Neuronal stem cell (in vitro differentiated cells): ENCODE measurements at regions not wholly inside any gene's neighbourhood (a gene's known extent, or its start where the extent isn't known, plus 50 kb on each side); places are given as distances from the start of the nearest gene placed in this dataset.

Experiments used
- DNase-seq: peaks from one replicate; pipeline ENCODE4 v3.0.0-alpha.2; 2013; ENCODE audit warnings: low spot score
- H2AFZ ChIP-seq: one replicate; pipeline ENCODE4 v1.6.1; 2013; ENCODE audit warnings: mild to moderate bottlenecking, low read length, inconsistent platforms
- H2AK5ac ChIP-seq: 2 replicates; pipeline ENCODE4 v1.6.1; 2013; ENCODE audit warnings: low read depth, mild to moderate bottlenecking, inconsistent platforms, low read length, moderate library complexity, mixed read lengths
- H2BK120ac ChIP-seq: 2 replicates; pipeline ENCODE4 v1.6.1; 2013; ENCODE audit warnings: low read depth, mild to moderate bottlenecking, inconsistent platforms, low read length, moderate library complexity, mixed read lengths
- H2BK12ac ChIP-seq: one replicate; pipeline ENCODE4 v1.6.1; 2013; ENCODE audit warnings: low read length, inconsistent platforms
- H2BK15ac ChIP-seq: 2 replicates; pipeline ENCODE4 v1.6.1; 2013; ENCODE audit warnings: mild to moderate bottlenecking, low read length, inconsistent platforms, mixed read lengths
- H2BK5ac ChIP-seq: one replicate; pipeline ENCODE4 v1.6.1; 2013; ENCODE audit warnings: inconsistent platforms, mild to moderate bottlenecking, low read length, moderate library complexity
- H3K14ac ChIP-seq: one replicate; pipeline ENCODE4 v1.6.1; 2013; ENCODE audit warnings: low read length, inconsistent platforms
- H3K18ac ChIP-seq: 2 replicates; pipeline ENCODE4 v1.6.1; 2013; ENCODE audit warnings: low read length, inconsistent platforms
- H3K23ac ChIP-seq: 2 replicates; pipeline ENCODE4 v1.6.1; 2013; ENCODE audit warnings: low read depth, mild to moderate bottlenecking, mixed read lengths, low read length, inconsistent platforms; ENCODE audit not compliant: poor library complexity
- H3K27ac ChIP-seq: replicated peaks from 3 replicates; pipeline ENCODE4 v1.5.1; 2013; ENCODE audit warnings: low read length, inconsistent platforms
- H3K27me3 ChIP-seq, 3 experiments: 2 replicates each; pipeline ENCODE4 v1.6.1; 2013; ENCODE audit warnings: low read length in 3 of 3, mild to moderate bottlenecking in 2 of 3, inconsistent platforms in 1 of 3, low read depth in 1 of 3, mixed read lengths in 1 of 3, moderate library complexity in 1 of 3; ENCODE audit not compliant: control insufficient read depth in 3 of 3, insufficient read depth in 3 of 3
- H3K36me3 ChIP-seq, 2 donors: replicated peaks in 1 of 2; 2 replicates each; pipeline ENCODE4 v1.6.1; 2013; ENCODE audit warnings: low read length in 2 of 2; ENCODE audit not compliant: control insufficient read depth in 2 of 2, insufficient read depth in 2 of 2
- H3K4ac ChIP-seq: 2 replicates; pipeline ENCODE4 v1.6.1; 2013; ENCODE audit warnings: inconsistent platforms, mild to moderate bottlenecking, low read length, moderate library complexity
- H3K4me1 ChIP-seq, 2 donors: 1 replicate in 1 of 2; 2 replicates in 1 of 2; pipeline ENCODE4 v1.6.1; 2013; ENCODE audit warnings: low read length in 2 of 2, low read depth in 1 of 2; ENCODE audit not compliant: control insufficient read depth in 2 of 2, insufficient read depth in 1 of 2
- H3K4me2 ChIP-seq: one replicate; pipeline ENCODE4 v1.6.1; 2013; ENCODE audit warnings: mild to moderate bottlenecking, low read length, inconsistent platforms; ENCODE audit not compliant: insufficient read depth, poor library complexity, severe bottlenecking
- H3K4me3 ChIP-seq, 2 donors: 2 replicates each; pipeline ENCODE4 v1.5.1; 2013; ENCODE audit warnings: low read length in 2 of 2, mild to moderate bottlenecking in 2 of 2, inconsistent platforms in 1 of 2, moderate library complexity in 1 of 2
- H3K79me1 ChIP-seq: one replicate; pipeline ENCODE4 v1.6.1; 2013; ENCODE audit warnings: low read depth, mild to moderate bottlenecking, inconsistent platforms, low read length, moderate library complexity
- H3K9ac ChIP-seq: one replicate; pipeline ENCODE4 v1.6.1; 2013; ENCODE audit warnings: mild to moderate bottlenecking, low read depth, low read length, inconsistent platforms; ENCODE audit not compliant: poor library complexity
- H3K9me3 ChIP-seq, 2 donors: replicated peaks in 1 of 2; 2 replicates each; pipeline versions ENCODE3 to v1.6.1; 2013; ENCODE audit warnings: low read length in 2 of 2, mild to moderate bottlenecking in 2 of 2, inconsistent platforms in 1 of 2, low read depth in 1 of 2, mixed read lengths in 1 of 2, moderate library complexity in 1 of 2; ENCODE audit not compliant: control insufficient read depth in 2 of 2, insufficient read depth in 1 of 2
- H4K8ac ChIP-seq: one replicate; pipeline ENCODE4 v1.6.1; 2013; ENCODE audit warnings: low read depth, mild to moderate bottlenecking, inconsistent platforms, low read length, moderate library complexity
- H4K91ac ChIP-seq: one replicate; pipeline ENCODE4 v1.6.1; 2013; ENCODE audit warnings: low read length, low read depth, mild to moderate bottlenecking, inconsistent platforms; ENCODE audit not compliant: poor library complexity
- WGBS, 2 donors: extraction: QIAGEN DNeasy Blood & Tissue Kit; methylation state at CpG; one replicate each; pipeline ENCODE4 v1.1.7; 2013; ENCODE audit warnings: missing lambda C conversion rate in 2 of 2, mixed read lengths in 1 of 2; ENCODE audit not compliant: insufficient read length in 2 of 2, insufficient replicate concordance in 1 of 2; ENCODE audit errors: extremely low coverage in 2 of 2; 5-methylcytosine and 5-hydroxymethylcytosine counted together

- Histone ChIP-seq H2BK15ac (no peak overlapping the region), H3K27me3 (peaks cover 0 to 7% (median 0%) of the 10 kb centered on the region in 3 experiments), H4K91ac (no peak overlapping the region), H4K8ac (no peak overlapping the region), H2AFZ (no peak overlapping the region), H3K4me3 (no peak overlapping the region), H3K79me1 (no peaks in the 10 kb centered on the region), H3K23ac (no peak overlapping the region), H2BK12ac (no peak overlapping the region), H3K9me3 (peaks cover 0 to 2% of the 10 kb centered on the region in 2 donors), H3K4me2 (no peak overlapping the region), H3K27ac (no peak overlapping the region), H2AK5ac (no peak overlapping the region), H3K4ac (no peak overlapping the region), H3K9ac (no peak overlapping the region), H3K36me3 (no peaks in the 10 kb centered on the region), H2BK120ac (no peak overlapping the region), H2BK5ac (no peak overlapping the region), H3K18ac (no peak overlapping the region), H3K14ac (no peak overlapping the region), H3K4me1 (no peaks in the 10 kb centered on the region)
- no CpG with 5 or more reads among the region's 3 CpGs for WGBS, 2 donors
- no peak for DNase-seq
Measured at GRCh38 chrX:39556056-39556455, 541.7 kb downstream of the BCOR start.

GRCh38 chrX:39559229-39559628 is 538.5 kb downstream of the BCOR start:
- Histone ChIP-seq H2BK5ac (no peak overlapping the region), H3K9ac (no peak overlapping the region), H3K4me3 (no peak overlapping the region), H2AK5ac (no peak overlapping the region), H2BK120ac (no peak overlapping the region), H3K14ac (no peak overlapping the region), H2BK15ac (no peak overlapping the region), H3K79me1 (no peaks in the 10 kb centered on the region), H4K91ac (no peak overlapping the region), H2BK12ac (no peak overlapping the region), H3K18ac (no peak overlapping the region), H4K8ac (no peak overlapping the region), H3K4me1 (no peaks in the 10 kb centered on the region), H3K4me2 (no peak overlapping the region), H3K27me3 (peaks cover 0 to 9% (median 0%) of the 10 kb centered on the region in 3 experiments), H3K9me3 (peaks cover 0 to 2% of the 10 kb centered on the region in 2 donors), H3K23ac (no peak overlapping the region), H2AFZ (no peak overlapping the region), H3K36me3 (no peaks in the 10 kb centered on the region), H3K4ac (no peak overlapping the region), H3K27ac (no peak overlapping the region)
- no CpG with 5 or more reads among the region's 4 CpGs for WGBS, 2 donors
- no peak for DNase-seq

GRCh38 chrX:39560271-39560670 is 537.5 kb downstream of the BCOR start:
- H3K9ac ChIP-seq, result no peak overlapping the region
- no peaks in the 10 kb centered on the region for H3K79me1 ChIP-seq
- H3K18ac ChIP-seq, result no peak overlapping the region
- H3K14ac ChIP-seq, result no peak overlapping the region
- H3K4me1 ChIP-seq, result no peaks in the 10 kb centered on the region
- no peaks in the 10 kb centered on the region for H3K36me3 ChIP-seq
- no peak overlapping the region for H2BK120ac ChIP-seq
- no peak overlapping the region for H2AFZ ChIP-seq
- H3K4me2 ChIP-seq, result no peak overlapping the region
- no peaks in the 10 kb centered on the region for H3K9me3 ChIP-seq
- H3K4ac ChIP-seq, result no peak overlapping the region
- no peak overlapping the region for H3K4me3 ChIP-seq
- WGBS, 2 donors, result no CpG with 5 or more reads among the region's 12 CpGs
- H3K27me3 ChIP-seq, result peaks cover 0 to 12% (median 0%) of the 10 kb centered on the region in 3 experiments
- H2BK15ac ChIP-seq, result no peak overlapping the region
- no peak overlapping the region for H2BK5ac ChIP-seq
- H3K27ac ChIP-seq, result no peak overlapping the region
- no peak overlapping the region for H2BK12ac ChIP-seq
- H3K23ac ChIP-seq, result no peak overlapping the region
- H2AK5ac ChIP-seq, result no peak overlapping the region
- no peak for DNase-seq
- no peak overlapping the region for H4K8ac ChIP-seq
- no peak overlapping the region for H4K91ac ChIP-seq

- H4K8ac ChIP-seq, result no peak overlapping the region
- no peaks in the 10 kb centered on the region for H3K4me1 ChIP-seq
- no peaks in the 10 kb centered on the region for H3K79me1 ChIP-seq
- no peak overlapping the region for H3K18ac ChIP-seq
- no peak overlapping the region for H3K14ac ChIP-seq
- H3K27me3 ChIP-seq, result peaks cover 0 to 7% (median 0%) of the 10 kb centered on the region in 3 experiments
- H2BK15ac ChIP-seq, result no peak overlapping the region
- H4K91ac ChIP-seq, result no peak overlapping the region
- H3K4ac ChIP-seq, result no peak overlapping the region
- H2BK120ac ChIP-seq, result no peak overlapping the region
- H3K4me2 ChIP-seq, result no peak overlapping the region
- DNase-seq, result no peak
- H3K36me3 ChIP-seq, result no peaks in the 10 kb centered on the region
- H3K27ac ChIP-seq, result no peak overlapping the region
- H2BK5ac ChIP-seq, result no peak overlapping the region
- no peak overlapping the region for H3K9ac ChIP-seq
- no peak overlapping the region for H2BK12ac ChIP-seq
- peaks cover 0 to 2% of the 10 kb centered on the region in 2 donors for H3K9me3 ChIP-seq
- no peak overlapping the region for H2AK5ac ChIP-seq
- no peak overlapping the region for H3K23ac ChIP-seq
- H2AFZ ChIP-seq, result no peak overlapping the region
- H3K4me3 ChIP-seq, result no peak overlapping the region
Measured at GRCh38 chrX:39563178-39563577, 534.6 kb downstream of the BCOR start.
